ENCODE measurements at regions not wholly inside any gene's neighbourhood (a gene's known extent, or its start where the extent isn't known, plus 50 kb on each side); places are given as distances from the start of the nearest gene placed in this dataset.

GRCh38 chr4:128574706-128575105, 234.8 kb upstream of the JADE1 start:
- FAIRE-seq = no peak
- DNase-seq (ENCODE audit: low spot score in 2 of 2) = peak; percentile 19 to 32

GRCh38 chr4:128573781-128574508, 235.6 kb upstream of the JADE1 start:
- DNase-seq (ENCODE audit: low spot score in 2 of 2) = no peak
- no peak for FAIRE-seq

GRCh38 chr4:128572778-128573241, 236.7 kb upstream of the JADE1 start:
- FAIRE-seq (no peak), DNase-seq (ENCODE audit: low spot score in 2 of 2) (no peak)

GRCh38 chr4:128571747-128572146, 237.8 kb upstream of the JADE1 start:
- FAIRE-seq (no peak), DNase-seq (ENCODE audit: low spot score in 2 of 2) (no peak)

- DNase-seq (ENCODE audit: low spot score in 2 of 2) = no peak
- FAIRE-seq = no peak
These were observed 239.0 kb upstream of the JADE1 start for GRCh38 chr4:128570387-128570975.

GRCh38 chr4:128566693-128567092, 242.8 kb upstream of the JADE1 start:
- FAIRE-seq (no peak), DNase-seq (ENCODE audit: low spot score in 2 of 2) (no peak)

- DNase-seq (ENCODE audit: low spot score in 2 of 2) = no peak
These were observed 243.8 kb upstream of the JADE1 start for GRCh38 chr4:128565565-128566186.

GRCh38 chr4:128565054-128565453, 244.4 kb upstream of the JADE1 start:
- FAIRE-seq (no peak), DNase-seq (ENCODE audit: low spot score in 2 of 2) (no peak)

More at GRCh38 chr4:128565565-128566186, 243.8 kb upstream of the JADE1 start:
- FAIRE-seq = no peak

GRCh38 chr4:128564081-128564630, 245.3 kb upstream of the JADE1 start:
- FAIRE-seq = no peak
- no peak for DNase-seq (ENCODE audit: low spot score in 2 of 2)

GRCh38 chr4:128560754-128561495, 248.6 kb upstream of the JADE1 start:
- DNase-seq (ENCODE audit: low spot score in 2 of 2) (no peak), FAIRE-seq (no peak)

GRCh38 chr4:128558896-128559679, 250.4 kb upstream of the JADE1 start:
- FAIRE-seq (no peak), DNase-seq (ENCODE audit: low spot score in 2 of 2) (no peak)

- no peak for DNase-seq (ENCODE audit: low spot score in 2 of 2)
- no peak for FAIRE-seq
These were observed 252.7 kb upstream of the JADE1 start for GRCh38 chr4:128556756-128557155.

GRCh38 chr4:128553686-128554515, 255.6 kb upstream of the JADE1 start:
- DNase-seq (ENCODE audit: low spot score in 2 of 2) (no peak), FAIRE-seq (no peak)

GRCh38 chr4:128552586-128552907, 257.0 kb upstream of the JADE1 start:
- no peak for FAIRE-seq

GRCh38 chr4:128551280-128551679, 258.2 kb upstream of the JADE1 start:
- DNase-seq (ENCODE audit: low spot score in 2 of 2) (no peak), FAIRE-seq (no peak)

More at GRCh38 chr4:128552586-128552907, 257.0 kb upstream of the JADE1 start:
- DNase-seq (ENCODE audit: low spot score in 2 of 2) = no peak

- DNase-seq (ENCODE audit: low spot score in 2 of 2) = no peak
- no peak for FAIRE-seq
These were observed 259.4 kb upstream of the JADE1 start for GRCh38 chr4:128550060-128550459.

- no peak for FAIRE-seq
- DNase-seq (ENCODE audit: low spot score in 2 of 2) = no peak
These were observed 259.9 kb upstream of the JADE1 start for GRCh38 chr4:128549636-128550035.

GRCh38 chr4:128548381-128548780, 260.8 kb upstream of the PGRMC2 start:
- FAIRE-seq = no peak
- DNase-seq (ENCODE audit: low spot score in 2 of 2) = no peak

GRCh38 chr4:128544272-128544671, 256.7 kb upstream of the PGRMC2 start:
- DNase-seq (ENCODE audit: low spot score in 2 of 2) = no peak
- no peak for FAIRE-seq
